Erythroblast (primary cell): ENCODE measurements at regions not wholly inside any gene's neighbourhood (a gene's known extent, or its start where the extent isn't known, plus 50 kb on each side); places are given as distances from the start of the nearest gene placed in this dataset.

Experiments
- DNase-seq, 2 experiments: peaks; one replicate each; lab custom pipeline; 2025; lab: John Stamatoyannopoulos, UW
- GATA1 ChIP-seq: IDR thresholded peaks from 2 replicates; pipeline ENCODE4 v1.6.1; 2011; ENCODE audit warnings: low read depth, mild to moderate bottlenecking, control low read depth, low read length, moderate library complexity
- POLR2A ChIP-seq: IDR thresholded peaks from 2 replicates; pipeline ENCODE4 v1.6.1; 2011; ENCODE audit warnings: mild to moderate bottlenecking, low read length

DNA sequence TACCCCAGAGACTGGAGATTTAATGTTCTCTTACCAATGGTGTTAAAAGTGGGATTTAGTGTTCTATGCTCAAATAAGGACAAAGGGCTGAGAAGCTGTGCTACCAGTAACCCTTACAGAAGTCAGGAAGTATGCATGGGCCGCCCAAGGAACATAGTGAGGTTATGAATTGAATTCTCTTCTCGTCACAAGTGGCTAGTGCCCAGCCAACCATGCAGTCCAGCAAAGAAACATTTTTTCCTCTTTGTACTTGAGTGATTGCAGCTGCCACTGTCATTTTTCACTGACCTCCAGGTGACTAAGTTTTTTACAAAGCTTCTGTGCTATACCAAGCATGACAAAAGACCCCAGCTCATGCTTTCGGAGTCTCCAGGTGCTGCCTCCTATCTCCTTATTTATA, 110.6 kb upstream of the DCBLD2 start:
- no peak for DNase-seq
- TF ChIP-seq POLR2A = no peak
- TF ChIP-seq GATA1 = no peak

DNA sequence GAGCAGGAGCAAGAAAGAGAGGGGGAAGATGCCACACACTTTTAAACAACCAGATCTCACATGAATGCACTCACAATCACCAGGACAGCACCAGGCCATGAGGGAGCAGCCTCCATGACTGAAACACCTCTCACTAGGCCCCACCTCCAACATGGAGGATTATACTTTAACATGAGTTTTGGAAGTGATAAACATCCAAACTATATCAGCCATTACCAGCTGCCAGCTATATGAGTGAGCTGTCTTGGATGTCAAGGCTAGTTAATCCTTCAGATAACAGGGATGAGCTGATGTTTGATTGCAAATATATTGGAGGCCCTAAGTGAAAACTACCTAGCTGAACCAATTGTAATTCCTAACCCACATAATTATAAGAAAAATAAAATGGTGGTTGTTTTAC, 108.4 kb upstream of the DCBLD2 start:
- DNase-seq = peak; percentile 54 to 81
- TF ChIP-seq POLR2A = no peak
- TF ChIP-seq GATA1 = no peak

DNA sequence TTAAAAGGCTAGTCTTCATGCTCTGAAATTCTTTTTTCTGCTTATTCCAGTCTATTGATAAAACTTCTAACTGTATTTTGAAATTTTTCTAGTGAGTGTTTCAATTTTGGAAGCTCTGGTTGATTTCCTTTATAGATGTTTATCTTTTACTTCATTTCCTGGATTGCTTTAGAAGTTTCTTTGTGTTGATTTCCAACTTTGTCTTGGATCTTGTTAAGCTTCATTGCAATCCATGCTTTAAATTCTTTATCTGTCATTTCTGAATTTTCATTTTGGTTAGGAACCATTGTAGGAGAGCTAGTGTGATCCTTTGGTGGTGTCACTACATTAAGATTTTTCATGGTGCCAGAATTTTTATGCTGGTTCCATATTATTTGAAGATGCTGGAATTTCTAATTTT, 105.2 kb upstream of the DCBLD2 start:
- DNase-seq = no peak
- TF ChIP-seq POLR2A (no peak), GATA1 (no peak)

DNA sequence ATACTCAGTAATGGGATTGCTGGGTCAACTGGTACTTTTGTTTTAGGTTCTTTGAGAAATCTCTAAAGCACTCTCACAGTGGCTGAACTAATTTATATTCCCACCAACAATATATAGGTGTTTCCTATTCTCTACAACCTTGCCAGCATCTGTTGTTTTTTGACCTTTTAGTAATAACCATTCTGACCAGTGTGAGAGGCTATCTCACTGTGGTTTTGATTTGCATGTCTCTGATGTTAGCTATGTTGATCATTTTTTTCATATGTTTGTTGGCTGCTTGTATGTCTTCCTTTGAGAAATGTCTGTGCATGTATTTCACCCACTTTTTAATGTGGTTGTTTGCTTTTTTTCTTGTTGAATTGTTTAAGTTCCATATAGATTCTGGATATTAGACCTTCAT, 98.2 kb upstream of the DCBLD2 start:
- TF ChIP-seq POLR2A = no peak
- no peak for TF ChIP-seq GATA1
- no peak for DNase-seq

DNA sequence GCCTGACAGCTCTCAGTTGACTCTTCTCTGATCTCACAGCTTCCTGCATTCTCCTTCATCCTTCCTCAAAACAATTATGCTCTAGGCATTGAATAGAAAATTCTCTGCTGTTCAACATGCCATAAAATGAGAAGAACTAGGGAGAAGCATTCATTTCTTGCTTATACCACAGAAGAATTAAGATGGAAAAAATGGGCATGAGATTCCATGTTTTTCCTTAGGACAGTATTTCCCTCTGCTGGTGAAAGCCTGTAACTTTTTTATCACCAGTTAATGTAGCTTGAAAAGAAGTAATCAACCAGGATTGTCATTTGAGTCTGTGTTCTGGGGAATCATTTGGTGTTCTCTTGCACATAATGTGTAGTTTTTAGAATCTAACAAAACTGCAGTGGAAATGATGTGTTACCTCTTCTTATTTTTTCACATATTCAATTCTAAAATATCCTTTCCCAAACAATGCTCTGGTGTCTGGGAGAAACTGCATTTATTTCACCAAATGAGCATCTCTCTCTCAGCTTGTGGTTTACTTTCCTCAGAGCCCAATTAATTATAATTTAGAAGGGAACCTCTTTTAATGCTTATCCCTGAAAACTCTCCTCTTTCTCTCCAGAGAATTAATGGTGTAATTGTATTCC, 92.8 kb upstream of the DCBLD2 start:
- no peak for TF ChIP-seq GATA1
- no peak for TF ChIP-seq POLR2A
- DNase-seq = peak; percentile 7 to 43

DNA sequence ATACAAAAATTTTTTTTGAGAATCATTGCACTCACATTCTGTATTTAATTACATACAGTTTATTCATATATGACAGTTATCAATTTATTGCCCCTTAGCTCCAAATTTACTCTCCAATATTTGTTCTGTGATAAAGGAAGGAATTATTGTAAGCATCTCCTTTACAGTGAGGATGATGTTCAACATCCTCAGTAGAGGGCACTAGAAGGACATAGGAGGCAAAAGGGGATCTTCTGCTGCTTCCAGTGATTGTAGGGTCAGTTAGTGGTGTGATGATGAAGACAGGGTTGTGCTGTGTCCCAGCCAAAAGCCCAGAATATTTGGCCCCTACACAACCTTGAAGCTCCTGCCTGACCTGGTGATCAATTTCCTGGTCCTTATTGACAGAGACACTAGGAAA, 89.9 kb upstream of the DCBLD2 start:
- no peak for TF ChIP-seq POLR2A
- DNase-seq = no peak

DNA sequence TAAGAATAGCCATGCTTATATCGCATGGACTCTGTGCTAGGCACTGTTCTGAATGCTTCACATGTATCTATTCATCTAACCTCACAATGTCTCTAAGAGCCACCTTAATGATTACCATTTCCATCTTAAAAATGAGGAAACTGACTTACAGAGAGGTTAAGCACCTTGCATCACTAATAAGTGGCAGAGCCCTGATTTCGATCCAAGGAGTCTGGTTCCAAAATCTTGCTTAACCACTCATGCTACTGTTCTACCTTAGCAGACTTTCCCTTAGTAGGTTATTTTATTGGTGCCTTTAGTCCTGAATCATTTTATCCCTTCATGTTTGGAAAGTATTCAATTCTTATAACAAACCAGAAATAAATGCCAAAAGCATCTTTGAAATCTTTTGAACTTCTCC, 89.2 kb upstream of the DCBLD2 start:
- TF ChIP-seq POLR2A (no peak), GATA1 (no peak)
- DNase-seq = no peak

DNA sequence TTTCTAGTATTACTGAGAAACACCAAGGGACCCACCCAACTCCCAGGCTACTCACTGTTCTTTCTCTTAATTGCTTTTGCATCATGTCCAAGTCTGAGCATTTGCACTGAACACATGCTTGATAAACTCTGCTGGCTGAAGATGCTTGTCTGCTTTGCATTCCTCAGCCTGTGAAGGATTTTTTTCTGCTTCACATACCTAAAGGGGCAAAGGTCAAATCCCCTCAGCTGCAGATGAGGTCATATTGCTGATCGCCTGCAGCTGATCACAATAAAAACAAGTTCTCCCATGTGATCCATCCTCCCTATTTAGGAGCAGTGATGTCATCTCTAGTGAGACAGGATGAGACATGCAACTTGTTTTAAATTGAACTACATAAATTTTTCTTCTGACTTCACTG, 84.6 kb upstream of the DCBLD2 start:
- no peak for TF ChIP-seq POLR2A
- no peak for TF ChIP-seq GATA1
- peak; percentile 4 to 25 for DNase-seq

DNA sequence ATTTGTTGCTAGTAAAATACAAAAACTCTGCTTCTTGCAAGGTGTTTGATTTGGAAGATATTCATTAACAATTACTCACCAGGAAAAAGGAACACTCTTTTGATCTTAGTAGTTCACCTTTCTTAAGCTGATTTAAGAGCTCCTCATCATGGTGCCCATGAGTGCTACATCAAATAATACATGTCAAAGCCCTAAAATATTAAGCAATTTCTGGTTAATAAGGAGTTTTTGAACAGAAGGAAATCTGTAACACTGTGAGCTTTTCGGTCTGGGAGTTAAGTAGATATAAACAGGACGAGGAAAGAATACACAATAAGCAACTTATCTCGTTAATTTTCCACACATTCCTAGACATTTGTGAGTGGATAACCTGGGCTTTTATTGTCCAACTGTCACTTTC, 83.9 kb upstream of the DCBLD2 start:
- TF ChIP-seq GATA1 (no peak), POLR2A (no peak)
- no peak for DNase-seq

DNA sequence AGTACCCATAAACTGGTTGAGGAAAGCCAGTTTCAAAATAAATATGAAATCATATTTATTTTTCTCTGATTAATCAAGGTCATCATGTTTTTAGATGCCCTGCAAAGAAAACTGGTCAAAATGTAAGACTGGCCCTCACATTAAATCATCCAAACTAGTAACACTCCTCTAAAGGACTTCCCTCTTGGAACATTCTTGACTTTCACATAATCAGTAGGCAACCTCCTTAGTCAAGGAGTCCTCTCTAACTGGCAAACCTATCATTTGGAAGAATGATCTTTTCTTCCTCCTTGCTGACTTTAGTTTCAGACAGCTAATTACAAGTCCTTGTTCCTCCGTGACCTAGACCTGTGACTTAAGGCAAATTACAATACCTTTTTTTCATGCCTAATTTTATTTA, 82.5 kb upstream of the DCBLD2 start:
- DNase-seq = no peak
- TF ChIP-seq POLR2A (no peak), GATA1 (no peak)

DNA sequence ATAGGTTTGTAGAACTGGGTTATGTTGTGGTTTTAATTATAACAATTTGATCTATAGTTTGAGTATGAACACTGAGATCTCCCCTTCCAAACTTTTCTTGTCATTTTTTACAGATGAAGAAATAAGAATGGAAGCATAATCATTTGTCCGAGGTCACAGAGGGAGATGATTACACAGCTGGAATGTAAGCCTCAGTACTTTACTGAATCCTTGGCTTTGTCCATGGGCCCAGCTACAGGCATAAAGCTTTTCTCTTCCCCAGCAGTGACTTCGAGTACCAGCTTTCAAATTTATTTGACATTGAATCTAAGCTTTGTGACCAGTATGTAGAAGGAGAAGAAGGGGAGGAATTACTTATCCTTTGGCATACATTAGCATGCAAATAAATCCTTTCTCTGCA, 80.9 kb upstream of the DCBLD2 start:
- no peak for DNase-seq

DNA sequence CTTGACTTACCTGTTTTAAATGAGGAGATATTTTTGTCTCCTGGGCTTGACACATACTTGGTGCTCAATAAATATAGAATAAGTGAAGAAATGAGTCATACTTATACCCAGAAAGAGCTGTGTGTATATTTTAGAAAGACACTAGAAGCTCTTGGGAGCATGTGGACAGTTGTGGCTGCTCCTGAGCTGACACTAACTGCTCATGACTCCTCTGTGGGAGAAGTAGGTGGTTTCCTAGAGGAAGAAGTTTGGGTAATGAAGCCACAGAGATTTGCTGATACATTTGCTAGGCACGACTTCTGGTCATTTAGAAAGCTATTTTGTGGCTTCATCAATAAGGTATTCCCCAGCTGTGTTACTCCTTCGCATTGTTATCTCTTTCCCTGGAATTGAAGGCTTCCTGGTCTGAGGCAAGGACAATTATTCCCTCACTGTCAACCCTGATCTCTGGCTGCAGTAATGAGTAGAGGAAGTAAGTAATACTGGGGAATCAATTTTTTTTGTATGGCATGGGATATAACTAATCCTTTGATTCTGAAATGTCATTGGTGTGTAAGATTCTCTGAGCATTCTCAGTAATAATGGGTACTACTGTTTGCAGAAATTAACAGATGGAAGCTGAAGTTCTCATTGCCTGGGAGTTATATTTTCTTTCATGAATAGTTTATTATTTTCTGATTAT, 79.6 kb upstream of the DCBLD2 start:
- no peak for DNase-seq
- TF ChIP-seq GATA1 (no peak), POLR2A (no peak)

More for the DNA sequence above, 80.9 kb upstream of the DCBLD2 start:
- TF ChIP-seq POLR2A (no peak), GATA1 (no peak)

DNA sequence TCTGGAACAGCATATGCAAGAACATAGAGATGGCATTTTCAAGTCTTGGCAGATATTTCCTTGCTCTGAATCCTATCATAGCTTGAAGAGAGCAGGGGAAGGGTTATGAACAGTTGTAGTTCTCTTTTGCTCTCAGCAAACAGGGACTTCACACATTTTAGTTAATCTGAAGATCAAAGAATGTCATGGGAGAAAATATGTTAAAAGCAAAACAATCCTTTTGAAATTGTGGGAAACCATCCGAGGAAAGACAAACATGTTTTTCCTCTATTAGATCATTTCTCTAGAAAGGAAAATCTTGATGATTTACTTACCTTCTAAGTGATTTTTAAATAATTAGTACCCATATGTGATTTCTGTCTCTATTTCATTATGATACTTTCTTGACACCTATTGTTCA, 77.8 kb upstream of the DCBLD2 start:
- TF ChIP-seq POLR2A (no peak), GATA1 (no peak)
- DNase-seq = no peak

DNA sequence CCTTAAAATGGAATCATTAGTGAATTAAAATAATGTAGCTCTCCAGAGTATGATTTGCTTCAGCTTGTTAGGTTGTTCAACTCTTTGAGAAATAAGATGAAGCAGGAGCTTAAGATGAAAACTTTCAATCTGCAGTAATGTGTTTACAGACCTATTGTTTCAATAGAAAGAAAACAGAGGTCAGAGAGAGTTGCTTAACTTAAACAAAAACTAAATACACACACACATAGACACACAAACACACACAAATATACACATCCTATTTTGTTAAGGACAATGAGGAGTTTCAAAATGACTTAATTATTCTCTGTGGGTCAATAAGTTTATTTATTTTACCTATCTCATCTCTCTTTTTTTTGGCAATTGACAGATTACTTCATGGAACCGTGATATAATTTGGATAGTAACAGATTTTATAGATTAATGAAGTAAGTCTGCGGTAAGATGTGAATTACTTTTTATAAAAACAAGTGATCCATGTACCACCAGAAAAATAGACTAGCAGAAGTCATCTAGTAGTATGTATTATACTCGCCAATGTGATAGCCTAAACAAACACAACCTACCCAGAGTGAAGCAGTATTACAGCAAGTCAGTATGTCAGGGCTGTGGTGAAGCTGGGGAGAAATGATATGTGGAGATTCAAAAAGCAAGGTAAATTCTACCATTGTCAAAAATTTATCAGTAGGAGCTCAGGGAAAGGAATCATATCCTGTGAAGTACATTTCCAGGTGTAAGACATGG, 76.7 kb upstream of the DCBLD2 start:
- TF ChIP-seq GATA1 (no peak), POLR2A (no peak)
- DNase-seq = no peak
